Stimulated activated CD8-positive, alpha-beta memory T cell treated with anti-CD3 and anti-CD28 coated beads, Interleukin-4, amount 100 ng/mL, for 24 hours (primary cell): ENCODE measurements at regions not wholly inside any gene's neighbourhood (a gene's known extent, or its start where the extent isn't known, plus 50 kb on each side); places are given as distances from the start of the nearest gene placed in this dataset.
"Not testable (repeated sequence)": the region's sequence is repeated elsewhere in the genome, so short reads cannot be mapped to it uniquely, and the experiment has no call there.

ENCODE experiments used
- DNase-seq: peaks from one replicate; pipeline ENCODE4 v3.0.0-alpha.2; 2020; ENCODE audit warnings: low read depth

DNA sequence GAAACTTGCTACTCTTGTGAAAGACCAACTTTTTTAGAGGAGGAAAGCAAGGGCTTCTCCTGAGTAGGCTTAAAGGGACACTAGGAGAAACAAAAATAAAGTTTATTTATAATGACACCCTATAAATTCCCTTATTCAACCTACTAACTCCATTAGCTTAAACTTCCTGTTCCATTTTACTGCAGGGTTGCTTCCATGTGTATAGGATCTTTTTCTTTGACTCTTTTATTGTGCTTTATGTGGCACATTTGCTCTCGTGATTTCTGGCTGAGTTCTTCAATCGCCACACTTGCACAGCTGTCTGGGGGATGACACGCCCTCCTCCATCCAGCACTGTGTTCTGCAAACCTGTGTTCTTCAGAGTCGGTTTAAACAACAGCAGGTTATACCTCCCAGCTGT, 225.7 kb upstream of the NPVF start:
- no peak for DNase-seq

DNA sequence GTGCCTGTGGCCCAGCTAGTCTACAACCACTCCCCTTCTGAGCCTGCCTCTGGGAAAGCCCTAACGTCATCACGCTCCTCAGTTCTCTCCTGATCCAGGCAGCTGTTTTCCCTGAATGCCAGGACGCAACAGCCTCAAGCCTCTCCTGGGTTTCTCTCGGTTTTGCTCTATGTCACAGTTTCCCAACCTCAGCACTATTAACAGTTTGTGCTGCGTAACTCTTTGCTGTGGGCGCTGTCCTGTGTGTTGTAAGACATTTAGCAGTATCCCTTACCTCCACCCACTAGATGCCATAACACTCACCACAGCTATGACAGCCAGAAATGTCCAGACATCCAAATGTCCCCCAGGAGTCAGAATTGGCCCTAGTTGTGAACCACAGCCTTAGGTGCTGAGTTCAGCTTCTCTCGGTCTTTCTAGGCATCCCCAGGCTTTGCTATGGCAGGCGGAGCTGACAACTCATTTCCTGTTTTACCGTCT, 226.3 kb upstream of the NPVF start:
- DNase-seq: no peak

DNA sequence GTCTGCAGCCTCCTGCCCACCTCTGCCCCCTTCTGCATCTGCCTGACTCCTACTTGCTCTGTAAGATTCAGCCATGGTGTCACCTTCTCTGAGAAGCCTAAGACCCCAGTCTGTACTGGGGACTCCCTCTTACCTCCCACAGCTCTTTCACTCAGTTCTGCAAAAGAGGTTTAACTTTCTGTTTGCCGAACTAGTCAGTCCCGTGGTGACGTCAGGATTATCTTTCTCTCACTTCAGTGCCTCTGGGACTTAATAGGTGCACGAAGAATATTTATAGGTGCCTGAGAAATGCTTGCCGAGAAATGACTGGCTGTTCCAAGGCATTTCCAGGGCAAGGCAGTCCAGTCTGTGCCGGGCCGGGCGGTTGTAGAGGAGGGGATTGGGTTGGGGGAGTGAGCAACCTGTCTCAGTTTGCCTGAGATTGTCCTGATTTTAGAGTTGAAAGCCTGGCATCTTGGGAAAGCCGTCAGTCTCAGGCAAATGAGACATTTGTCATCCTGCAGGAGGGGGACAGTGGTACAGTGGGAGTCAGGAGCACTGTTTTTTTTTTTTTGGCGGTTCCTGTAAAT, 227.5 kb upstream of the NPVF start:
- no peak for DNase-seq

DNA sequence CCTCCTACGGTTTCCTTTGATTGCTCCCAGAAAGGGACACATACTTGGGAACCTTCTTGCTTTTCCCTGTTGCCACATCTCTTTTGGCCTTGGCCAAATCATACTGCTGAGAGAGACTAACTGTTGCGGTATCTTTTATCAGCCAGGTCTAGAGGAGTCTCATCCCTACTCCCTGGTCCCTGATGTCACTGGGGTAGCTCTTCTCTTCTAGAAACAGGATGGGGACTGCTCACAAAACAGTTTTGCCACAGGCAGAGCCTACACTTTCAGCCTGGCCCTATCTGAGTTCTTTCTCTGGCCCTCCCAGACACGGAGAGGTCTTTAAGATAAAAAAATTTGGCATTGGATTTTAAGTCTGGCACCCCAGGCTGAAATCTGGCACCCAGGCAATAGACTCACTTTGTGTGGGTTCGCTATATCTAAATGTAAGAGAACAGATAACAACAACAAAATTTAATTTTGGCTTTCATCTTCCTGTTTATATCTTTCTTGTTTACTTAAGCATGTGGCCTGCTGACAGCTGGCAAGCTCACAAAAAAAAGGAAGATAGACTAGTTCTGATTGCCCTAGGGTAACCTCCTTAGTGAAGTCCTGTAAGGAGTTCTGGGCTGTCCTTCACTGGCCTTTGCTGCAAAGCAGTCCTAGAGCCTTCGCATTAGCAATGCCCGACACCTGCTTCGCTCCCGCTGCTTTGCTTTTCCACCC, 228.3 kb upstream of the NPVF start:
- no peak for DNase-seq

DNA sequence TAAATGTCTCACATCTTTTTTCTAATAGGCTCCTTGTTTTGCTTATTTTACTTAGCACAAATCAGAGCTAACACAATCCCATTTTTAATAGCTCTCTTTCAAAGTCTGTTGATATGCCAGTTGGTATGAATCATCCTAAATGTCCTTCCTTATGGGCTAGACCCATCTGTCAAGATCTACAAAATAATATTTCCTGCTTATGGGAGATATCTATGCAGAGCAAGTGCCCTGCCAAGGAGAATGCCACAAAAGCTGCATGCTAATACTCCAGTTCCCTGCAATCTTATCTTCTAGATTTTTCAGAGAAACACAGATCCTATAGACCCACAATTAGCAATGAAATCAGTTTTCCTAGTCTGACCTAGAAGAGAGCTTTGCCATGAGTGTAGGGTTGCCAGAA, 230.8 kb upstream of the NPVF start:
- DNase-seq: no peak

DNA sequence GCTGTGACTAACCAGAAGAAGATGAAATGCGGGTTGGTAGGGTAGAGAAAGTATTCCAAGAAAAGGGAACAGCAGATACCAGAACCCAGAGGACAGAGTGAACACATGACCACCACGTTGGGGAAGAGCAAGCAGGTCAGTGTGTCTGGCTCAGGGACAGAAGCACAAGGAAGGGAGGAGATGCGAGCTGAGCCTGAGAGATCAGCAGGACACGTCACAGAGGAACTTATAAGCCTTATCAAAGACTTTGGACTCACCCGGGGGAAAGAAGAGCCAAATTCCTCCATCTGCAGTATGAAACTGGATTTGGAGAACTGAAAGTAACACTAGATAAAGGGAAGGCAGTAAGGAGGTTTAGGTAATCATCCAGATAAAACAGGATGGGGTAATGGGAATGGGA, 232.1 kb upstream of the NPVF start:
- DNase-seq: no peak

DNA sequence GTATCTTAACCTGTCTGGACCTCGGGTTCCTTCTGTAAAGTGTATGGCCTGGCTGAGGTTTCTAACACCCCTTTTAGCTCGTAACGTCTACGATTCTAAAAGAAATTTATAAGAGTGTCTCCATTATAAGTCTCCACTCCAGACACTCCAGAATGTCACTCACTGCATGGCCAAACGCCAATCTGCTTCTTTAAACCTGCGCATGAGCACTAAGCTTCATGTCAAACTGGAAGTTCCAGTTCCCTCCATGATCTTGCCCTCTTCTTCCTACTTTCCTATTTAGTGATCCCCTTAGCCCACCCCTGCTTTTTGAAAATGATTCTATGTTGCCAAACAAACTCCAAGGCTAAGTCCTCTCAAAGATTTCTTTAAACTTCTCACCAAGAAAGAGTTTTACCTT, 241.4 kb upstream of the NPVF start:
- DNase-seq: no peak

DNA sequence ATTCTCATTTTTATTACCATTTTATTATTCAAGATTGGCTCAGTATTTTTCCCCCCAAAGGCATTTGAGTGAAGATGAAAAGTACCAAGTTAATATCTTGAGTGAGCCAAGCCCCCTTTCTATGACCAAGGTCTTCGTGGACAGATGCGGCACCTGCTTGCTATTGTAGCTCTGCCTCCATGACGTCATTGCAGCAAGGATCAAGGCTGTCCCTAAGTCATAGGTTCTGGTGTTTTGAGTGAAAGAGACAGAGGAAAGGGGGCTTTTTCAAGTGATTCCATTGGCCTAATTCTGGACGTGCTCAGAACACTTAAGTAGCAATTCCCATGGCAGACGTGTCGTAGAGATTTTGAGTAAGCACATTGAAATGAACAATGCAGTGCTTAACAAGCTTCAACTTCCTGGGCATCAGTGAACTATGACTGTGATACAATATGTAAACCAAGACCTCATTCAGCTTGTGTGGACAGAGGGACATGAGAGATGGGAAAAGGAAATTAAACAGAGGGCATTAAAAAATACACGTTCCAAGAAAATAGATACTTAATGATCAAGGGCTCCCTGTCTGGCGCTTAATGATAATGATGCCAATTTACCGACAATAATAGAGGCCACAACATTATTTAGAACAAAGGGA, 248.7 kb upstream of the NPVF start:
- no peak for DNase-seq

DNA sequence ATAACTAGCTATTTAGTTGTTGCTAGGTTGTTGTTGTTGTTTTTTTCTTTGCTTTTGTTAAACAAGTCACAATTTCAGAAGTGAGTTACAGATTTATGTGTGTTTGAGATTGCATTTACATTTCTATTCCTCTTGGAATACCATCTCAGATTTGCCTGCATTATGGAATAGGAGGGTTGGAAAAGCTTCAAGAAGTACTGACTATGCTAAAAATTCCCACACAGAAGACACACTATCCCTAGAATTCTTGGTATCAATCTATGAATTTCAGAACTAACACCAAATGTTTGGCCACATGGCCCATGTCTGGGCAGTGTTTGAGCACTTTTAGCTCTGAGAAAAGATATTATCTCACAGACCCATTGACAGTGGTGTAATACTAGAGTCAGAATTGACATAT, 249.9 kb upstream of the NPVF start:
- DNase-seq: not testable (repeated sequence)

DNA sequence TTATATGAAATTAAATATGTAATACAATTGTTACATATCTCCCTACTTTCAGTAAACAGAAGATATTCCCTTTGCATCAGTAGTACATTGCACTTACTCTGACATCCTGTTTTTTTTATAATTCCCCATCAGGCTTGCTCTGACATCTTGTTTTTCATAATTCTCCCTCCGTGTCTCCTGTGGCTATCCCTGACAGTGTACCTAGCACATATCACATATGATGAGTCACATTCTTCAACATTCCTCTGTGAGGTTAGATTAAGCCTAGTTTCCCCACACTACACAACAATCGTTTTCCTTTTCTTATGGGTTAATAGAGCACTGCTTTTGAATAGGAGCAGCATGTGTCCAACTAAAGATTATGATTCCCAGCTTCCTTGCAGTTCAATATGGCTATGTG, 250.6 kb upstream of the NPVF start:
- no peak for DNase-seq

DNA sequence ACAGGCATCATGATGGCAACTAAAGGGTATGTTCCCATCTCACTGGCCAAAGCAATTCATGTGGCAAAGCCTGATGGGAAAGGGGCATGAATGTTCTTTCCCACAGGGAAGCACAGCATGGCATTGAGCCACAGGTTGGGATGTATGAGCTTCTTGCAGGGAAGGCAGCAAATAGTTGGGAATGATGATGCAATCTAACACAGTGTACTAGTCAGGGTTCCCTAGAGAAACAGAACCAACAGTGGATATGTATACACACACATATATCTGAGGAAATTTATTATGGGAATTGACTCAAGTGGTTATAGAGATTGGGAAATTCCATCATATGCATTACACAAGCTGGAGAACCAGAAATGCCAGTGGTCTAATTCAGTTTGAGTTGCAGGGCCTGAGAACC, 253.6 kb upstream of the NPVF start:
- no peak for DNase-seq

DNA sequence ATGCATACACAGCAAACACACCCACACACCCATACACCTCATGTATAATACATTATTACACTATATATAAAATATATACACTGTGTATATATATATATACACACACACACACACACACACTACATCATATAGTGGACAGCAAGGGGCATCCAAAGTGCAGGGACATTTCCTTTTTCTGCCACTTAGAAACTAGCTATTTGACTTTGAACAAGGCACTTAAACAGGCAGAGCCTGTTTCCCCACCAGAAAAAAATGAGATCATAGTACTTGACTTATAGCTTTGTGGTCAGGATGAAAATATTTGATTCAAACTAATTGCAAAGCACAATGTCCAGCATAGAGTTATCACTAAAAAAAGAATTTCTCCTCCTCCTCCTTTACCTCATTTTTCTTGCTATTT, 254.3 kb upstream of the NPVF start:
- no peak for DNase-seq

DNA sequence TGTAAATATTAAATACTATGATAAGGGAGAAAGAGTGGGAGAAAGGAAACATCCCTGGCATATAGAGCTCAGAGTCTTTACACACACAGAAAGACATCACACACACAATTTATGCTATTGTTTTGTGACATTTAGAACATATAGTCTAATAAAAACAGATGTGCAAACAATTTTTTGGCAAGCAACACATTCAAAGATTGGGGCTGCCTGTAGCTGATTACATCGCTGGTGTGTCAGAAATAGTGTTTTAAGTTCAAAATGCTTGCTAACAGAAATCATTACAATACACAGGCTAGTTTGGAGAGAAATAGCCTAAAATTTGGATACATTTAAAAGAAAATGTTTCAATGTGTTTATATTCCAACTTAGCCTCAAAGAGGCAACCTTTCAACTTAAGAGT, 256.7 kb upstream of the NPVF start:
- DNase-seq: no peak

DNA sequence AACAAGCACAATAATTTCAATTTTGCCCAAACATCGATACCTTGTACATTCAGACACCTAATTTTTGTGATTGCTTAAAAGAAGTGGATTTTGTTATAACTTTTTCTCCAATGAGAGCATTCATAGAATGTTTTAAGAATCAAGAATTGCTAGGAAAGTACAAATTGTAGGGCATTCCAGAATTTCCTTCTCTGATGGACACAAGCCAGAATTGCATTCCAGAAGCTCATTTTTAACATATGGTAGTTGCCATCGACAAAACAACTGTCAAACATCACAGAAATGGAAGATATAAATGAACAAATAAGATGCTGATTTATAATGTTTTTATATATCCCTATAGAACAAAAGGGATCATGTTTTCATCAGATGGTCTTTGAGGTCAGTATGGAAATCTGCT, 258.4 kb upstream of the NPVF start:
- no peak for DNase-seq

DNA sequence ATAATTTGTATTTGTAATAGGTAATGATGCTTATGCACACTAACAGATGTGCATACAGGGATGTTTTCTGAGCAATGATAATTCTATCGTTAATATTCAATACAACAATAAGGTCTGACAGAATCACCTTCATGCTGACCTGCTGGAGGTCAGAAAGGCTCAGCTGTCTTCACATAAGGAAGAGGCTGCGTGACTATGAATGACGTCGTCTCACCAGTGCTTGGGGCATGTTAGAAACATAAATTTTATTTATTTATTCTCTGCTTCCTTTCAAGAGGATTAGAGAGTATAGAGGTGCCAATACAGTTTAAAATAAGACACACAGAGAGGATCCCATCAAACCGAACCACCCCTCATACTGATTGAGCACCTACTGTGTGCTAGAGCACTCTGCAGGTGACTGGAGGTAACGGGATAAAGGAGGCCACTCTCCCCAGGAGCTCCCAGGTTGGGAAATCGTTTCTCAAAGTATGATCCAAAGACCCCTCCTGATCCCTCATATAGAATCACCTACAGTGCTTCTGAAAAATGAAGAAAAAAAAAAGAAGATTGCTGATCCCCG, 265.6 kb upstream of the NPVF start:
- no peak for DNase-seq

DNA sequence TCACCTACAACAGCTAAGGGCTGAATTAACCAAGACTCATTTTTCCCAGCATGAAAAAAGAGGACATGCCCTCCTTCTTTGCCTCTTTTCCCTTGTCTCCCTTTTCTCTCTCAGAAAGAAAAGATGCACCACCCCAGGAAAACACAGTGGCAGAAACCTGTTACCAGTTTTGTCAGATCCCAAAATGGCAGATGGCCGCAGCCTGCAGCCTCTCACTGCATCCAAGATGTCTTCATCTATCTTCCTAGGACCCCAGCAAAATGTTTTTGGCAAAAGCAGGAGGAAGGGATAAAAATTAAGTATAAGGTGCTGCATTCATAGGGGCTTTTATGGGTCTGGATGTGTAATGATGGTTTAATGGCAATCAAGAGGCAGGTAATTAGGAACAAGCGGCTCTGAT, 266.6 kb upstream of the NPVF start:
- no peak for DNase-seq

DNA sequence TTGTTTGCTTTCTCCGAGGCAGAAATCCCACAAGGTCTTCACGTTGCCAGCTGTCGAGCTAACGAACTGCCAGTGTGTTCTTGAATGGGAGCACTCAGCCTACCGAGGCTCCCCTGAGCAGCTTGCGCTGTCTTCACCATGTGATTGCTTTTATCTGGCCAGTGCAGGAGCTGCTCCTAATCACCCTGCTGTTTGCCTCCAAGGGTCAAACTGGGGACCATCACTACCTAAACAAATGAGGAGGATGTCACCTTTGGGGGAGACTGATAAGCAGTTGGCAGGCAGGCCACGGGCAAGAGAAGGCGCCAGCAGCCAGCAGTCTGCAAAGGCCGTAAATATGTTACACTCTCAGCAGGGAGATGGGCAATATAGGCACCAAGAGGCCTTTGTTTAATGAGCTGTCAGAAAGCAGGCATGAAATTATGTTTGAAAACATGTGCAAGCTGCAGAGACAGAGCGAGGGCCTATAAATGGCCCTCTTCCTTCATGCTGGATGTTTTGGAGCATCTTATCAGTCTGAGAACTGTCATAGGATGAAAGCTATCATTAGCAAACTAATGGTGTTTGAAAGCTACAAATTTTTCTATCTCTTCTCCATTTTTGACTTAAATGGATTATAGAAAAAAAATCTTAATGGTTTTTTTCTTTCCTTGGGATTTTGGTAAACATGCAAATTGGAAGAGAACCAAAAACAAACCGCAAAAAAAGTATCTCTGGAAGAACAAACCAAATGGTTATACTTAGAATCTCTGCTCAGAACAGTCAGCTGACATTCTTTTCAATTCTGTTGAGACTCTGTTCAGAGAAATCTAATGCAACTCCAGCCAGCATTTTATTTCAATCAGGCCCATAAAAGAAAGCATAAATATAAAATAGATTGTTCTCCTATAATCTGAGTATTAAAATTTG, 267.3 kb upstream of the NPVF start:
- DNase-seq: no peak

DNA sequence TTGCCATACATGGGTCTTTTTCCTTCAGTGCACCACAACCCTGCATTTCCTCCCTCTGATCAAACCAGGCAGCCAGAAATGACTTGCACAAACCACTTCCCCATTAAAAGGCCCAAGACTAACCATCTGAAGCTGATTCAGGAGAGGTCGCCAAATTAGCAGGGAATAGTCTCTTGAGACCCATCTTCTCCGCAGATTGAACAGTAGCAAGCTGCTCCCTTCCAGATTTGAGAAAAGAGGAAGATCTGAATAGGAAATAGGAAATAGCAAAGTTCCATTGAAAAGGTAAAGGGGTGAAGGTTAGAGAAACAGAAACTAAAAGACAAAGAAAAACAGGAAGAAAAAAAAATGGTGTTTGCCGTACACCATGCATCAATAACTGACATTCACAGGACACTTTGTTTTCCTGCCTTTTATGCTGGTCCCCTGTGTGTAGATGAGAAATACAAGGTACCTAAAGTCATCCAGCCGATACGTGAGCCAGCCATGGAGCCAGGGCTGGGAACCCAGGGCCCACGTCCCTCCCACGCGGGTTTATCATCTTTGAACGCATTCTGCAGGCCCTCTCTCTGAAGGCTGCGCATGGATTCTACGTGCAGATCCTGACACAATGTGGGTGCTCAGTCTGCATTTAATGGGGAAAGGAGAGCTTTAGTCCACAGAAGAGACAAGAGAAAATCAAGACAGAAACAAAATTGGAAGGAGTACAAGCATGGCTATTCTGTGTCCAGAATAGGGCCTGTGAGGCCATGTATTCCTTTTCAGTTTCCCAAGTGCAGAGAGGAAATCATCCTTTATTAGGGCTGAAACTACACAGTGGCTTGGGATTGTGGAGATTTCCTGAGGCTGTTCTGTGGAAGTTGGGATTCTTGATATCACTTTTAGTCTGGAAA, 268.4 kb upstream of the NPVF start:
- DNase-seq: no peak

DNA sequence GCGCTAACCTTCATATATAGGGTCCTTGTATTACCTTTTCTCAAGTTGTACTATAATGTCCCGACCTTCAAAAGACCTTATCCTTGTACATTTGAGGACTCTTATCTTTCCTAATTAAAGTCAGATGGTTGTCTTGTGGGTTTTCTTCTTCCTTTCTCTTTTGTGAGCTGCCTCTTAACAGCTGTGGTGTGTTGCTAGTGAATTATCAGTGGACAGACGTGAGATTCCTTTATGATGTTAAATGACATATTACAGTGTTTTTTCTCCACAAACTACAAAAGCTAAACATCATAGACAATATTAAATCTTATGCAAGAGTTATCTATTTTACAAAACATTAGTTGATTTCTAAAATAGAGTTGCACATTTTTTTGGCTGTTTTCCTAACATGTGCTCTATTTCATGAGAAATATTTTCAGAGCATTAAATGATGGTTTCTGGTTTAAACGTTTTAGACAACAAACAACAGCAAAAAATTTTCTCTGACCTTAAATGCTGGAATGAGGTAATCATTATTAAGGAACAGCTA, 272.2 kb upstream of the NPVF start:
- no peak for DNase-seq

DNA sequence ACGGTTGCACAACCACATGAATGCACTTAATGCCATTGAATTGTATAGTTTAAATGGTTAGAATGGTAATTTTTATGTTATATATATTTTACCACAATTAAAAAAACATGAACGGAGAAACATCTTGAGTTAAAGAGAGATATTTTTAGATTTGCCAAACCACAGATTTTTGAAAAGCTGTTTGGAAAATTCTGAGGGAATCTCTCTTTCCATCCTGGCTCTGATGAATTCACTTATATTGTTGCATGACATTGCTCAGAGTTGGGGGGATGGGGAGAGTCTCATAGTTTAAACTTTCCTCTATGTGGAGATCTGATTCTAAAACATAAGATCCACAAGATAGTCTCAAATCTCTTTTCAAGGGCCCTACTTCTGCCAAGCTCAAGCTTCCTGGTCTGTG, 275.0 kb upstream of the NPVF start:
- no peak for DNase-seq

DNA sequence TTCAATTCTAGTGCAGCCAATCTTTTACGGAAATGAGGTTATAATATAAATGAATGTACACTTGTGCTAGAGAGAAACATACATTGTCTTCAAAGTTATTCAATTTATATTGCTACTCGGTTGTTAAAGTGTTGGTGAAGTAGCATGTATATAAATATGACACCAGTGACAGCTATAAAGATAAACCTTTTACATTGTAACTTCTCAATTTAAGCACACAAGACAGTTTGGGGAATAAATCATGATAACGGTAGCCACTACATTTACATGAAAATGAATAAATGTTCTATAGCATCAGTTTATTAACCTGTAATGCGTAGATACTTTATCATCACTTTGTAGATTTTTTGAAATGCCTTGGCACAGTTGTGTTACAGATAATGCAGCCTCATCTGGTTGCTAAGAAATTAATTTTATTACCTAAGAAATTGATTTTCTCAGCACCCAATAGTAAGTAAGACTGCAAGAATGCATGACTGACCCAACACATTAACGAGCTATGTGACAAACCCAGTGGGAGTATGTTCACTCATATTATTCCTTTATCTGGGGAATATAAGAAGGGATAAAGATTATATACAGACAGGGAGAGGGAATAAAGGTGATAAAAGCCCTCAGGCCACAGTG, 283.9 kb upstream of the NPVF start:
- no peak for DNase-seq
